ENCODE measurements at regions not wholly inside any gene's neighbourhood (a gene's known extent, or its start where the extent isn't known, plus 50 kb on each side); places are given as distances from the start of the nearest gene placed in this dataset.

DNA sequence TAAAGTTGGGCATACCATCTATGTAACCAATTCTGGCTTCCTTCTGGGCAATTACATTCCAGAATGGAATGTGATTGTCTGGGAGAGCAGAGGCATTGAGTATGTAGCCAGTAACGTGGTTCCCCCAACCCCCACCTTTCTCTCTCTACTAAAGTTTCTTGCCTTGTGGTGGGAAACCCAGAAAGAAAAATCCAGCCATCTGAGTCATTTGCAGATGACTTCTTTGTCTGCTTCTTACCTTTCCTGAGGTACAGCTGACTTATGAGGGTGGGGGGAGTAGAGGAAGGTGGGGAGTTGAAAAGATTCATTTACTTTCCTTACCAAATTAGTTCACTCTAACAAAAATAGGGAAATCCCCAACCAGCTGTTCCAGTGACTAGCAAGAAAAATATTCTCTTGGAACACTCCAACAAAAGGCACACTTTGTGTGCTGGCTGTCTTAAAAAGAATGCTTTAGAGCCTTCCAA lies 112.1 kb upstream of the FRMD6 start:
- DNase-seq (ENCODE audit: low read depth): peak; percentile 57
- ChIA-PET POLR2A (no interaction called here), CTCF (interaction anchor here (0.9 to 1.3 kb wide), 2 partner anchors 14 to 48 kb away, joined by 3 to 4 read pairs; no protein-coding TSS in a partner anchor)

DNA sequence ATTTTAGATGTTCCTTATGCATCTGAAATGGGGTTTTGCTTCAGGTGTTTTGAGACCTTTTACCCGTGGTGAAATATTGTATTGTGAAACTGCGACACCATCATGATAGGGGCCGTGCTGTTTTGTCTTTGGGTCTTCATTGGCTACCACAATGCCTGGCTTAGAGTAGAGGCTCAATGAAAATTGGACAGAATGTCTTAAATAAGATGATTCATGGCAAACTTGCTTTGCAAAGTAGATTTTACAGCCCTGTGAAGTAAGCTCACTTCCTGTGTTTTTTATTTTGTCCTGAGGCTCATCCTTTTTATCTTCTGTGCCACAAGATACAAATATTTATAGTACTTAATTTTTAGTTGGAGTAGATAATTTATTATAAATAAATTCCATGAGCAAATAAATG lies 111.3 kb upstream of the FRMD6 start:
- no peaks in the 10 kb centered on the region for H3K36me3 ChIP-seq (ENCODE audit: control insufficient read depth, insufficient read depth, low read length)
- H3K27me3 ChIP-seq (ENCODE audit: control insufficient read depth, insufficient read depth, low read length): no peaks in the 10 kb centered on the region
- CTCF ChIA-PET: interaction anchor here (0.9 kb wide), 1 partner anchor 14 kb away, joined by 3 read pairs; no protein-coding TSS in a partner anchor
- TF ChIP-seq, protein P1, sequence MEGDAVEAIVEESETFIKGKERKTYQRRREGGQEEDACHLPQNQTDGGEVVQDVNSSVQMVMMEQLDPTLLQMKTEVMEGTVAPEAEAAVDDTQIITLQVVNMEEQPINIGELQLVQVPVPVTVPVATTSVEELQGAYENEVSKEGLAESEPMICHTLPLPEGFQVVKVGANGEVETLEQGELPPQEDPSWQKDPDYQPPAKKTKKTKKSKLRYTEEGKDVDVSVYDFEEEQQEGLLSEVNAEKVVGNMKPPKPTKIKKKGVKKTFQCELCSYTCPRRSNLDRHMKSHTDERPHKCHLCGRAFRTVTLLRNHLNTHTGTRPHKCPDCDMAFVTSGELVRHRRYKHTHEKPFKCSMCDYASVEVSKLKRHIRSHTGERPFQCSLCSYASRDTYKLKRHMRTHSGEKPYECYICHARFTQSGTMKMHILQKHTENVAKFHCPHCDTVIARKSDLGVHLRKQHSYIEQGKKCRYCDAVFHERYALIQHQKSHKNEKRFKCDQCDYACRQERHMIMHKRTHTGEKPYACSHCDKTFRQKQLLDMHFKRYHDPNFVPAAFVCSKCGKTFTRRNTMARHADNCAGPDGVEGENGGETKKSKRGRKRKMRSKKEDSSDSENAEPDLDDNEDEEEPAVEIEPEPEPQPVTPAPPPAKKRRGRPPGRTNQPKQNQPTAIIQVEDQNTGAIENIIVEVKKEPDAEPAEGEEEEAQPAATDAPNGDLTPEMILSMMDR (IDR thresholded peaks at IDR 0.05; ENCODE audit: insufficient read depth, low read depth, low read length): no peak
- POLR2A ChIA-PET: interaction anchor here (0.6 to 0.8 kb wide), 3 partner anchors 38 to 570 kb away, joined by 3 to 5 read pairs (median 3); no protein-coding TSS in a partner anchor
- H3K4me3 ChIP-seq (ENCODE audit: low read depth, low read length): no peak overlapping the region
- peak; percentile 55 for DNase-seq (ENCODE audit: low read depth)

More for the DNA sequence above, 112.1 kb upstream of the FRMD6 start:
- no peak overlapping the region for H3K4me3 ChIP-seq (ENCODE audit: low read depth, low read length)
- TF ChIP-seq, protein P1 (IDR thresholded peaks at IDR 0.05; ENCODE audit: insufficient read depth, low read depth, low read length): no peak
- H3K27me3 ChIP-seq (ENCODE audit: control insufficient read depth, insufficient read depth, low read length): no peaks in the 10 kb centered on the region
- no peaks in the 10 kb centered on the region for H3K36me3 ChIP-seq (ENCODE audit: control insufficient read depth, insufficient read depth, low read length)

DNA sequence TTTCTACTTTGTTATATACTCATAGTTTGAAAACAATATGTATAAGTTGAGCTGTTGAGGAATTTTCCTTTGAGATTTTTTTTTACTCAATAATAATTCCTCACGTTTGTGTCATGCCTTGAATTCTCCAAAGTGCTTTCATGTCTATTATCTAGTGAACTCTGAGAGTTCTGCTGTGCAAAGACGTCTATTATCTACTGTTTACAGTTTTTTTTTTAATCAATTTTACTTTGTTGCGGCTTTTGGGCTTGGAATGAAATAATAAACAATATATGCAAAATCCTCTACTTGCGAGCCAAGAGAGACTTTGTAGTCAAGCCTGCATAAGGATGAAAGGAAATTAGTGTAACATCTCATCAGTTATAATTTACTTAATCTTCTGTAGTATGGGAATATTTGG lies 107.2 kb upstream of the FRMD6 start:
- TF ChIP-seq, protein P1 (IDR thresholded peaks at IDR 0.05; ENCODE audit: insufficient read depth, low read depth, low read length): no peak
- Histone ChIP-seq H3K4me3 (ENCODE audit: low read depth, low read length) (no peak overlapping the region), H3K36me3 (ENCODE audit: control insufficient read depth, insufficient read depth, low read length) (no peaks in the 10 kb centered on the region), H3K27me3 (ENCODE audit: control insufficient read depth, insufficient read depth, low read length) (no peaks in the 10 kb centered on the region)
- DNase-seq (ENCODE audit: low read depth): no peak
- POLR2A ChIA-PET: no interaction called here
- CTCF ChIA-PET: interaction anchor here (0.6 to 1.2 kb wide), 2 partner anchors 108 to 261 kb away, joined by 3 to 7 read pairs; partner anchors contain the start of gene FRMD6

DNA sequence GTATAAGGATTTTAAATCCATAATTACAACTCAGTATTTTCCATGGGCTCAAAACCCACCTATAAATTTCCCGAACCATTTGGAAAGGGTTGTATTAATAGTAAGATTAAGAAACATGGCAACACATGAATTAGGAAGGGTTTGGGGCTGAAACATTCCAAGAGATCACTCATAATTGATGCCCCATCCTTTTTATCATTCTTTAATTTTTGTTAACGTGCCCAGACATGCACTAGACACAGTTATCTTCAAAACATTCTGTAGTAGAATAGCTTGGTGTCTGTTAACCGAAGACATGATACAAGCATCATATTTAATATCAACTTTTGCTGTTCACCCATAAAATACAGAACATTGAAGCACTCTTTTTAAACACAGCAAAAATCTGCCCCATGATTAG lies 106.8 kb upstream of the FRMD6 start:
- ChIA-PET CTCF (interaction anchor here (0.6 to 1.2 kb wide), 3 partner anchors 107 to 261 kb away, joined by 3 to 7 read pairs (median 3); partner anchors contain the start of gene FRMD6), POLR2A (no interaction called here)
- DNase-seq (ENCODE audit: low read depth): no peak
- Histone ChIP-seq H3K36me3 (ENCODE audit: control insufficient read depth, insufficient read depth, low read length) (no peaks in the 10 kb centered on the region), H3K4me3 (ENCODE audit: low read depth, low read length) (no peak overlapping the region), H3K27me3 (ENCODE audit: control insufficient read depth, insufficient read depth, low read length) (no peaks in the 10 kb centered on the region)
- TF ChIP-seq, protein P1 (IDR thresholded peaks at IDR 0.05; ENCODE audit: insufficient read depth, low read depth, low read length): no peak

DNA sequence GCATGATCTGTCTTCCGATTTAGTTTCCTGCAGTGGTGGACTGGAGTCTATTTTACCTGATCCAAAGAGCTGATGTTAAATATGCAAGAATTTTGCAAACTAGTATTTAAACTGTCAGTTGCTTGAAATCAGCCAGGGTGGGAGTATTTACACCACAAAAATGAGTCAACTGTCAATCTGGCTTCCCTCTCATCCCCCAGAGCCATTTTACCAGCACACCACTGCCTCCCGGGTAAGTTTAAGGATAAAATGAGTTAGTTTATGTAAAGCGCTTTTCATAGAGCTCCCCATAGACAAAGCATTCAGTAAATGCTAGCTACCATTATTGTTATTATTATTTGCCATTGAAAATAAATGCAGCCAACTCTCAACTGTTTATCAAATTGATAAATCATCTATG lies 106.3 kb upstream of the FRMD6 start:
- ChIA-PET POLR2A (no interaction called here), CTCF (interaction anchor here (0.8 to 1.4 kb wide), 3 partner anchors 108 to 262 kb away, joined by 3 to 8 read pairs (median 7); no protein-coding TSS in a partner anchor)
- no peak overlapping the region for H3K4me3 ChIP-seq (ENCODE audit: low read depth, low read length)
- H3K27me3 ChIP-seq (ENCODE audit: control insufficient read depth, insufficient read depth, low read length): no peaks in the 10 kb centered on the region
- no peak for DNase-seq (ENCODE audit: low read depth)
- TF ChIP-seq, protein P1 (IDR thresholded peaks at IDR 0.05; ENCODE audit: insufficient read depth, low read depth, low read length): no peak
- H3K36me3 ChIP-seq (ENCODE audit: control insufficient read depth, insufficient read depth, low read length): no peaks in the 10 kb centered on the region

Data from BJ (cell line).